ENCODE measurements at regions not wholly inside any gene's neighbourhood (a gene's known extent, or its start where the extent isn't known, plus 50 kb on each side); places are given as distances from the start of the nearest gene placed in this dataset.
"Not testable (repeated sequence)": the region's sequence is repeated elsewhere in the genome, so short reads cannot be mapped to it uniquely, and the experiment has no call there.

DNA sequence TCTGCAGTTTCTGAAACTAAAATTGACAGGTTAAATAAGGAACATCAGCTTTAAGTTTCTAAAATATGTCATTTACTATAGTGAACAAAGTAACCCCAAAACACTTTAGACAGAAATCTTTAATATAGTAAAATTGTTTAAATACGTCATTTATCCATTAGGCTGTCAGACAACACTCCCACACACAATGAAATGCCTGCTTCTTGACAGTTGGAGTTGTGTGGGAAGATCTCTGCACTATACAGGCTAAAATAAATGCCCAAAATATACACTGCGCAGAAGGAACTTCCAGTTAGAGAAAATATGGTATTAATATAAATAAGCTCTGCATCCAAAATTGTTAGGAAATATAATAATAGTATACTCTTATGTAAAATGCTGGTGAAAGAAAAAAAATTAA, 794.4 kb downstream of the CDH18 start:
- DNase-seq (ENCODE audit: low read depth), result no peak

DNA sequence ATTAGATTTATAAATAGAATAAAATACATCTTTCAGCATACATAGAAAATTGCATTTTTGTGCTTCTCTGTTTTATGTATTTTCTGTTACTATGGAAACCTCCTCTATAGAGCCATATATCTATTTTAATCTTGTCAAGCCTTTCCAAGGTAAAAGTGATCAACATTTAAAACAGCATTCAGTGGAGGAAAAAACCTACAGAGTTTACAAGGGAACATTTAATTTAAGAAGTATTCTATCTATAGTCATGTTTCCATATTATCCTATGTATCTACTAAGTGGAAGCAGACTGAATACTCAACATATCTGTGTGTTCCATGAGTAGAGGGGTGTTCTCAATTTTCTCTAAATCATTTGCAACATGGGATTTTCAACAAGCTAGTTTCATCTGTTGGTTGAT, 791.4 kb downstream of the CDH18 start:
- no peak for DNase-seq (ENCODE audit: low read depth)

DNA sequence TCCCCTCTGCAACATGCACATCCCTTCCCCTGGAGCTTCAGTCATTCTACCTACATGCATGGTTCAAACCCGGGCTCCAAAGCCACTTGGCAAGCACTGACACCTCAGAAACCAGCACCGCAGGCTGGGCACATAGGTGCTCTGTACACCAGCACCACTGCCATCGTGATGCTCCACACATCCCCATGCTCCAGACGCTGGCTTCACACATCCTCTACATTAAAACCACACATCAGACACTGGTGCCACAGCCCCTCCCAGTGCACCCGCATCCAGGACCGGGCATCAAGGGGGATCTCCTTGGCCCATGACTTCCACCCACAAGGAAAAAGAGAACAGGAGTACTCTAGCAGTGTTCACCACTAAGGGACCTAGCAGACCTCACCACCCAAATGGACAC, 787.7 kb downstream of the CDH18 start:
- DNase-seq (ENCODE audit: low read depth), result no peak

DNA sequence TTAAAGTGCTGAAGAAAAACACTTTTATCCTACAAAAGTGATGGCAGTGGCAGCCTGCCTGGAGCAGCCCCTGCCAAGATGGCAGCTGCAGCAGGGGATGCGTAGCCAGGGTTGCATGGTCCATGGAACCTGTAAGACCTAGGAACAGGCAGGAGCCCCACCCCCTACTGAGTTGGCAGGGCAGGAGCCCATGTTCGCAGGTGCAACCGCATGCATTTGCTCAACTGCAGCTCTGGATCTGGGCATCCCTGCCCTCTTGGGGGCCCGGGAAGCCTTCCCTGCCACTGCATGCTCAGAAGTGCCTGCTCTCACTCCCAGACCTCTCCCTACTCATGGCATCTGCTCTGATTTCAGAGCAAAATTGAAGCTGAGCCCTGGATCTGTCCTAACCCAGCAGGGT, 779.6 kb downstream of the CDH18 start:
- no peak for DNase-seq (ENCODE audit: low read depth)

DNA sequence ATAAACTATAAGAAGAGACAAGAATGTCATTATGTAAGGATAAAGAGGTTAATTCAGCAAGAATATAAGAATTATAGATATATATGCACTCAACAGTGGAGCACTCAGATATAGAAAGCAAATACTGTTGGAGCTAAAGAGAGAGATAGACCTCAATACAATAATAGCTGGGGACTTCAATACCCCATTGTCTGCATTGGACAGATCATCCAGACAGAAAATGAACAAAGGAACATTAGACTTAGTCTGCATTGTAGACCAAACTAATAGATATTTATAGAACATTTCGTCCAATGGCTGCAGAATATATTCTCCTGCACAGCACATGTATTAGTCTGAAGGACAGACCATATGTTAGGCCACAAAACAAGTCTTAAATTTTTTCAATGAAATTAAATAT, 777.1 kb downstream of the CDH18 start:
- DNase-seq (ENCODE audit: low read depth), result no peak

DNA sequence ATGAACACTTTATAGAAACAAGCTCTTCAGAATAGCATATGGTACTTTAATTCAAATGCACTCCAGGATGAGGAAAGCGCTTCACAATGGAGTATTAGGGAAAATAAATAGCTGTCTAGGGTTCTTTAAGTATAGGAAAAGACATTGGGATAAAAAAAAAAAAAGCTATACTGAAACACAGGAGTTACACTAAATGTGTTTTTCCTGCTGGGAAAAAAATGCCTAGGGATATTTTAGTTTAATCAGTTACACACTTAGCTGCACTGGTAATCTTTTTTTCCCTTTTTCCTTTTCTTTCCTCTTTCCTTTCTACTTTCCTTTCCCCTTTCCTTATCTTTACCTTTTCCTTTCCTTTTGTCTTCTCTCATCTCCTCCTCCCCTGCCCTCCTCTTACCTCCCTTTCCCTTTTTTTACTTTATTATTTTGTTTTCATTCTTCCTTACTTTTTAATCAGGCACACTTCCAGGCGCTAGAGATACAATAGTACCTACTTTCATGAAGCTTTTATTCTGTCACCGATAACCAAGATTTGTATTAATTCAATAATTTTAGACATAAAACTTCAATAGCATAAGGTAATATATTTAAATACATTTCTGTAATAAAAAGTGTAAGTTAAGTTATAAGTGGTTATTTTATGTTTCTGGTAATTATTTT, 758.7 kb downstream of the CDH18 start:
- no peak for DNase-seq (ENCODE audit: low read depth)

DNA sequence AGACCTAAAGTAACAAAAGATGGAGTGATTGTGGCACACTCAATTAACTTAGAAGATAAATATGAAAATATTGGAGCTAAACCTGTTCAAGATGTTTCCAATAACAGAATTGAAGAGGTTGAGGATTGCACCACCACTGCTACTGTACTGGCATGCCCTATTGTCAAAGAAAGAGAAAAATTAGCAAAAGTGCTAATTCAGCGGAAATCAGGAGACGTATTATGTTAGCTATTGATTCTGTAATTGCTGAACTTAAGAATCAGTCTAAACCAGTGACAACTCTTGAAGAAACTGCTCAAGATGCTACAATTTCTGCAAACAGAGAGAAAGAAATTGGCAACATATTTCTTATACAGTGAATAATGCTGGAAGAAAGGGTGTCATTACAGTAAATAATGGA, 754.4 kb downstream of the CDH18 start:
- DNase-seq (ENCODE audit: low read depth), result no peak

DNA sequence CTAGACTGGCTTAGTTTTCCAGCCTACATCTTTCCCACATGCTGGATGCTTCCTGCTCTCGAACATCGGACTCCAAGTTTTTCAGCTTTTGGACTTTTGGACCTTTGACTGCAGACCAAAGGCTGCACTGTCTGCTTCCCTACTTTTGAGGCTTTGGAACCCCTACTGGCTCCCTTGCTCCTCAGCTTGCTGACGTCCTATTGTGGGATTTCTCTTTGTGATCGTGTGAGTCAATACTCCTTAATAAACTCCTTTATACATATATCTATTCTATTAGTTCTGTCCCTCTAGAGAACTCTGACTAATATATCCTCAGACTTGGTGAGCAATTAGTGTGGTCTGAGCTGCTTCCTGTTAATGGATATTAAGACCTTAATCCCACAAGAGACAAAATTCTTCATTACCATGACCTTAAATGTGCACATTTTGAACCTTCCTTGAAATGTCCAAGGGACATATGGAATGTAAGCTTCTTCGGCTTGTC, 752.9 kb downstream of the CDH18 start:
- no peak for DNase-seq (ENCODE audit: low read depth)

DNA sequence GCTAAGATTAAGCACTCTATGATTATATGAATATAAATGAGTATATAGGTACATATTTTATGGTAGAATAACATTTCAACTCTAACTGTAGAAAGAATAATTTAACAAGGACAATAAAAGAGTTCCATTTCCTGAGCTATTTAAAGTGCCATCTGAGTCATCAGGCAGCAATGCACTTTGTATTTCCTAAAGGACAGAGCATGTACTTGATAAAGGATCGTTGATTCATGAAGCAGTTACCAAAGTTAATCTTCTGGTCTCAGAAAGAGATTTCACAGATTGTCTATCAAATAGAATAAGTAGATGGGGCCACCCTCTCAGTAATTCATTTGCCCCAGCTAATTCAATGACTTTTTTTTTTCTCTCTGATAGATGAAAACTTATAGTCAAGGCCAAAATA, 747.8 kb downstream of the CDH18 start:
- no peak for DNase-seq (ENCODE audit: low read depth)

DNA sequence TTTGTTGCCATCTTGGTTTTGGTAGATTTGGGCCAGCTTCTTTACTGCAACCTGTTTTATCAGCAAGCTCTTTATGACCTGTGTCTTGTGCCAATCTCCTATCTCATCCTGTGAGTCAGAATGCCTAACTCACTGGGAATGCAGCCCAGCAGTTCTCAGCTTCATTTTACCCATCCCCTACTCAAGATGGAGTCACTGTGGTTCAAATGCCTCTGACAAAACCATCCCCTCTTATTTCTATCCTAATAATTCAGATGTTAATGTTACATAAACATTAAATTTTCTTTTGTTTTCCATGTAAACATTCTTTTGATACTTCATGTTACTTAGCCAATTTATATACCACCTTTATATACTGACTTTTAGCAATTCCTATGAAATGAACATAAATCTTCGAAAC, 746.3 kb downstream of the CDH18 start:
- DNase-seq (ENCODE audit: low read depth), result no peak

DNA sequence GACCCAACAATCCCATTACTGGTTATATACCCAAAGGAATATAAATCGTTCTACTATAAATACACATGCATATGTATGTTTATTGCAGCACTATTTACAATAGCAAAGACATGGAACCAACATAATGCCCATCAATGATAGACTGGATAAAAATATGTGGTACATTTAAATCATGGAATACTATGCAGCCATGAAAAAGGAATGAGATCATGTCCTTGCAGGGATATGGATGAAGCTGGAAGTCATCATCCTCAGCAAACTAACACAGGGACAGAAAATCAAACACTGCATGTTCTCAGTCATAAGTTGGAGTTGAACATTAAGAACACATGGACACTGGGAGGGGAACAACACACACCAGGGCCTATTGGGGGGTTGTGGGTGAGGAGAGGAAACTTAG, 741.8 kb downstream of the CDH18 start:
- DNase-seq (ENCODE audit: low read depth), result not testable (repeated sequence)

DNA sequence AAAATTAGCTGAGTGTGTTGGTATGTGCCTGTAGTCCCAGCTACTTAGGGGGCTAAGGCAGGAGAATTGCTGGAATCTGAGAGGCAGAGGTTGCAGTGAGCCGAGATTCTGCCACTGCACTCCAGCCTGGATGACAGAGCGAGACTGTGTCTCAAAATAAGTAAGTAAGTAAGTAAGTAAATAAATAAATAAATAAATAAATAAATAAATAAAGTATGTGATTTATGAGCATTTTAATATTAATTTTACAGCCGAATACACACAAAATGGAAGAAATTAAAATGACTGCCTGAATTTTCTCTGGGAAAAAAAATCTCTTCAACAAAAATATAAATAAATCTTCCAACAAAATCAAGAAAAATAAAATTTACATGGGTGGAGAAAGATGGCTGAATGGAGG, 740.7 kb downstream of the CDH18 start:
- DNase-seq (ENCODE audit: low read depth), result no peak

DNA sequence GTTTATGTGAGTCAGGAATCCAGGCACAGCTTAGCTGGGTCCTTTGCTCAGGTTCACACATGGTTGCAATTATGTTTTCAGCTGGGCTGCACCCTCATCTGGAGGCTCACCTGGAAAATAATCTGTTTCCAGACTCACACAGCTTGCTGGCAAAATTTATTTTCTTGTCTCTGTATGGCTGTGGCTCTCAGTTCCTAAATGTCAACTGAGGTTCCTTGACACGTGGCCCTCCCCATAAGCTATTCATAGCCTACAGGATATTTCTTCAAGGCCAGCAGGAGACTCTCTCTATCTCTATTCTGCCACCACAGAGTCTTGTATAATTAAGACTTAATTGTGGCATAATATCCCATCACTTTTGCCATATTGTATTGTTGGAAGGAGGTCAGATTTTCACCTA, 732.0 kb downstream of the CDH18 start:
- no peak for DNase-seq (ENCODE audit: low read depth)

DNA sequence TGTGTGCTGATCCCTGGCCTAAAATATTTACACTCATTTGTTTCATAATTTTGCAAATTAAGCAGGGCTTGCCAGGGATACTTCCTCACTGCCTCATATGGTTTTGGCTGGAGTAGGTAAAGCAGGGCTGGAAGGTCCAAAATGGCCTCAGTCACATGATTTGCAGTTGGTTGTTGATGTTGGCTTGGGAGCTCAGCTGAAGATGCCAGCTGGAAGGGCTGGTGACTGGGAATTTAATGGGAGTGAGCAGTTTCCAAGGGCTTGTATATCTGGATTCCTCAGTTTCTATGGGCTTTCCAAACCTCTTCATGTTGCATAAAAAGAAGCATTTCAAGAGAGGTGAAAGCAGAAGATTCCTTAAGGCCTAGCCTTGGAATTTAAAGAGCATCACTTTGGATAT, 729.3 kb downstream of the CDH18 start:
- no peak for DNase-seq (ENCODE audit: low read depth)

DNA sequence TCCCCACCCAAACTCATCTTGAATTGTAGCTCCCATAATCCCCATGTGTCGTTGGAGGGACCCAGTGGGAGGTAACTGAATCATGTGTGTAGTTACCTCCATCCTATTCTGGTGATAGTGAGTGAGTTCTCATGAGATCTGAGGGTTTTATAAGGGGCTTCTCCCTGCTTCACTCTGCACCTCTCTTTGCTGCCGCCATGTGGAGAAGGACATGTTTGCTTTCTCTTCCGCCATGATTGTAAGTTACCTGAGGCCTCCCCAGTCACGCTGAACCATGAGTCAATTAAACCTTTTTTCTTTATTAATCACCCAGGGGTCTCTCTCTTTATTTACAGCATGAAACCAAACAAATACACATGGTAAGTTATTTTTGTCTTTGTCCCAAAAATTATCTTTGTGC, 726.1 kb downstream of the CDH18 start:
- no peak for DNase-seq (ENCODE audit: low read depth)

DNA sequence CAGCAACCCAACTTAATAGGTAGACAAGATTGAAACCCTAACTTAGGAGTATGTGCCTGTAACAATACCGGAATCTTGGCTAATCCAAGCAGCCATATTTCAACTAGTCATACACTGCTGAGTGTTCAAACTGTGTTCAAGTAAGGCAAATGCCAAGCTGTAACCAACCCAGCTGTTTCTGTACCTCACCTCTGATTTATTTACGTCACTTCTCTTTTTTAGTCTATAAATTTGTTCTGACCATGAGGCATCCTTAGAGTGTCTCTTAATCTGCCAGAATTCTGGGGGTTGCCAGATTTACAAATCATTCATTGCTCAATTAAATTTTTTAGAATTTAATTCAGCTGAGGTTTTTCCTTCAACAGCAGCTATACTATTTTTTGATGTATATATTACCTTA, 723.2 kb downstream of the CDH18 start:
- DNase-seq (ENCODE audit: low read depth), result no peak

DNA sequence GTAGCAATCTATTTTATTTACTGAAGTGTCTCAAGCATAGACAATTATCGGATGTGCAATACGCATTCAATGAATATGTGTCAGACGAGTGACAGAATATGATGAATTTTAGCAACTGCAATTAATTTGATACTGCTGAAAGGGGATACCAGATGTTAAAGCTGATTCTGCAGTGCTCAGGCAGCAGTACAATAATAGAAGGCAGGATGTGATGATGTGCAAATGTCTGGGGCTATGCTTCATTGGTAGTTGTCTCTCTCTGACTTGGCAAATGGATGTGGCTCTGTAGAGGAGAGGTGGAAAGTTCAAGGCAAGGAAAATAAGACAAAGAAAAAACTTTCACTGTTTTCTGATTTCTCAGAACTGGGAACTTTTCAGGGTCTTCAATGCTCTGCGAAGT, 721.2 kb downstream of the CDH18 start:
- no peak for DNase-seq (ENCODE audit: low read depth)

DNA sequence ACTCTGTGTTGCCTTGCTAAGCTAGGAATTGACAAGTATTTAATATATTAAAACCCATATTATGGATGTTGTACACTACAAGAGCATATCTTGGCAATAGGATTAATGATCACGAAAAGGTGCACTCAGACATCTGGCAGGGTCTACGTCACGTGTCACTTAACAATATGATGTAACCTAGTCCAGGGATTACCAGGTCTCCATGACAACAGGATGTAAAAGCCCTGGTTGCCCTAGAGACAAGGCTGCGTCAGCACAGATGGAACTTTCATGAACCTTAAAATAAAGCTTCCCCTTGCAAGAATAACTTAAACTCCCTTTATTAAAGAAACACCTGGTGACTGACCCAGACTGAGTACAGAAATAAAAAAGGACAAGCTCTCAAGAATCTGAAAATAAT, 717.8 kb downstream of the CDH18 start:
- no peak for DNase-seq (ENCODE audit: low read depth)

DNA sequence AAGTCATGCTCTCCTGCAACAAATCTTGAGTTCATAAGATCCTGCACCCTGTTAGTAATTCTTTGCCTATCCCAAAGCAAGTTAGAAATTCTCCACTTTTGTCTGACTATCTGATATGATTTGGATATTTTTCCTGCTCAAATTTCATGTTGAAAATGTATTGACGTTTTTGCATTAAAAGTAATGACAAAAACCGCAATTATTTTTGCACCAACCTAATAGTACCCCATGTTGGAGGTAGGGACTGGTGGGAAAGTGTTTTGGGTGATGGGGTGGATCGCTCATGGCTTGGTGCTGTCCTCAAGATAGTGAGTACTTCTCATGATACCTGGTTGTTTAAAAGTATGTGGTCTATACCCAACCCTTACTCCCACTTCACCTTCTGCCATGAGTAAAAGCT, 713.4 kb downstream of the CDH18 start:
- no peak for DNase-seq (ENCODE audit: low read depth)

DNA sequence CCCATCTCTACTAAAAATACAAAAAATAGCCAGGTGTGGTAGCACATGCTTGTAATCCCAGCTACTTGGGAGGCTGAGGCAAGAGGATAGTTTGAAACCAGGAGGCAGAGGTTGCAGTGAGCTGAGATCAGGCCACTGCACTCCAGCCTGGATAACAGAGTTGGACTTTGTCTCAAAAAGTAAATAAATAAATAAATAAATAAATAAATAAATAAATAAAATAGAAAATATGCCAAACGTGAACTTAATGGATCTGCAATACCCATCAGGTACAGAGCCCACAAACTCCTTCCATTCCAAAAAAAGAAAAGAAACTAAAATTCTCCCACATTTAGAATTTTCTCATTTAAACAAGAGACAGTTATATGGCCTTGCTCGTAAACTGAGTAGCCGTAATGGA, 702.7 kb downstream of the CDH18 start:
- no peak for DNase-seq (ENCODE audit: low read depth)

DNA sequence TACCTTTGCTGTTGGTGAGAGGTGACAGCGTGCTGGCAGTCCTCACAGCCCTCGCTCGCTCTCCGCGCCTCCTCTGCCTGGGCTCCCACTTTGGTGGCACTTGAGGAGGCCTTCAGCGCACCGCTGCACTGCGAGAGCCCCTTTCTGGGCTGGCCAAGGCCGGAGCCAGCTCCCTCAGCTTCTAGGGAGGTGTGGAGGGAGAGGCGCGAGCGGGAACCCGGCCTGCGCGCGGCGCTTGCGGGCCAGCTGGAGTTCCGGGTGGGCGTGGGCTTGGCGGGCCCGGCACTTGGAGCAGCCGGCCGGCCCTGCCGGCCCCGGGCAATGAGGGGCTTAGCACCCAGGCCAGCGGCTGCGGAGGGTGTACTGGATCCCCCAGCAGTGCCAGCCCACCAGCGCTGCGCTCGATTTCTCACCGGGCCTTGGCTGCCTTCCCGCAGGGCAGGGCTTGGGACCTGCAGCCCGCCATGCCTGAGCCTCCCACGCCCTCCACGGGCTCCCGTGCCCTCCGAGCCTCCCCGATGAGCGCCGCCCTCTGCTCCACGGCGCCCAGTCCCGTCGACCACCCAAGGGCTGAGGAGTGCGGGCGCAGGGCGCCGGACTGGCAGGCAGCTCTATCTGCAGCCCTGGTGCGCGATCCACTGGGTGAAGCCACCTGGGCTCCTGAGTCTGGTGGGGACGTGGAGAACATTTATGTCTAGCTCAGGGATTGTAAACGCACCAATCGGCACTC, 700.3 kb downstream of the CDH18 start:
- not testable (repeated sequence) for DNase-seq (ENCODE audit: low read depth)

DNA sequence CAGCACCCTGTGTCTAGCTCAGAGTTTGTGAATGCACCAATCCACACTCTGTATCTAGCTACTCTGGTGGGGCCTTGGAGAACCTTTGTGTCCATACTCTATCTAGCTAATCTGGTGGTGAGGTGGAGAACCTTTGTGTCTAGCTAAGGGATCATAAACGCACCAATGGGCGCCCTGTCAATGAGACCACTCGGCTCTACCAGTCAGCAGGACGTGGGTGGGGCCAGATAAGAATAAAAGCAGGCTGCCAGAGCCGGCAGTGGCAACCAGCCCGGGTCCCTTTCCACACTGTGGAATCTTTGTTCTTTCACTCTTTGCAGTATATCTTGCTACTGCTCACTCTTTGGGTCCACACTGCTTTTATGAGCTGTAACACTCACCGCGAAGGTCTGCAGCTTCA, 699.7 kb downstream of the CDH18 start:
- DNase-seq (ENCODE audit: low read depth), result not testable (repeated sequence)

DNA sequence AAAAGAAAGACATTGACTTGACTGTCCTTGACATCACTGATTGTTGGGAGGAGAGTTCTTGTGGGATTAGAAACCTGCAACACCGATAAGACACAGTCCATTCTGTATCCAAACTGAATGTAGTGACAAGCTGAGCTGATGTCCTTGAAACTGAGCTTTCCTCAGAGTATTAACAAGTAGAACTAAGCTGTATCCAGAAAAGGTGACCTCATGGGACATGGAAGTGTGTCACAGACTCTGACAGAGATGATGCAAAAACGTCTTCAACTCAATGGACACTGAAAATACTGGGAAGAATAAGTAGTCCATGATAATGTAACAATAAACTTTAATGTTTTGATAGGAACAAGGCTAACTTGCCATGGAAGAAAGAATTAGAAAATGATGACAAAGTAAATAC, 690.1 kb downstream of the CDH18 start:
- no peak for DNase-seq (ENCODE audit: low read depth)

DNA sequence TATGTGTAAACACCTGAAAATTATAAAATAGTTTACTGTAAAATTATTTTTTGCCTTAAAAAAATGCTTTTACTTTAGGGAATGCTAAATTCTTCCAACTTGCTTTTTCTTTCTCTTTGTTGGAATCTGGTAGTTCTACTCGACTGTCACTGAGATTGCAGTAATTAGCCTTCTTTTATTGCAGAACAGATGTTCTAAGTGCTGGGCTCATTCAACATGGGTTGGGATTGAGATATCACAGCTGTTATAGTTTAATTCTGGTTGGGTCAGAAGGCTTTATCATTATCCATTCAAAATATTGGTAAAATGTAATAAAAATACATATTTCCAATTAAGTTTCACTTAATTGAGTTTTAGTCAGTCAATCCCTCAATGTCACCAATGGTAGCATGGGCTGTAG, 686.7 kb downstream of the CDH18 start:
- no peak for DNase-seq (ENCODE audit: low read depth)
